ENCODE measurements at regions not wholly inside any gene's neighbourhood (a gene's known extent, or its start where the extent isn't known, plus 50 kb on each side); places are given as distances from the start of the nearest gene placed in this dataset.

DNA sequence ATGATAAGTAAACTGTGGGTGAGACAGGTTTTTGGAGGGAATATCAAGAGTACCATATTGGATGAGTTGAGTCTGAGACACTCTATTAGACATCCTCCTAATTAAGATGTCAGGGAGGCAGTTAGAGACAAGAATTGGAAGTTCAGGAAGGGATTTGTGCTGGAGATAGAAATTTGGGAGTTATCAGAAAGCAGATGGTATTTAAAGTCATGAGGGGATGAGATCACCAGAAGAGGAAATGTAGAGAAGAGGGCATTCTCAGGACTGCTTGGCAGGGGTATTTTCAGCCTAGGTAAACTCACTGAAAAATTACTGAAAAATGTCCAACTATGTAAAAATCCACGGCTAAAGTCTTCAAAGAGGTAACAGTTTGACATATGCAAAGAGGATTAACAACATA is 161.6 kb upstream of the PGRMC2 start:
- TF ChIP-seq, protein P1, sequence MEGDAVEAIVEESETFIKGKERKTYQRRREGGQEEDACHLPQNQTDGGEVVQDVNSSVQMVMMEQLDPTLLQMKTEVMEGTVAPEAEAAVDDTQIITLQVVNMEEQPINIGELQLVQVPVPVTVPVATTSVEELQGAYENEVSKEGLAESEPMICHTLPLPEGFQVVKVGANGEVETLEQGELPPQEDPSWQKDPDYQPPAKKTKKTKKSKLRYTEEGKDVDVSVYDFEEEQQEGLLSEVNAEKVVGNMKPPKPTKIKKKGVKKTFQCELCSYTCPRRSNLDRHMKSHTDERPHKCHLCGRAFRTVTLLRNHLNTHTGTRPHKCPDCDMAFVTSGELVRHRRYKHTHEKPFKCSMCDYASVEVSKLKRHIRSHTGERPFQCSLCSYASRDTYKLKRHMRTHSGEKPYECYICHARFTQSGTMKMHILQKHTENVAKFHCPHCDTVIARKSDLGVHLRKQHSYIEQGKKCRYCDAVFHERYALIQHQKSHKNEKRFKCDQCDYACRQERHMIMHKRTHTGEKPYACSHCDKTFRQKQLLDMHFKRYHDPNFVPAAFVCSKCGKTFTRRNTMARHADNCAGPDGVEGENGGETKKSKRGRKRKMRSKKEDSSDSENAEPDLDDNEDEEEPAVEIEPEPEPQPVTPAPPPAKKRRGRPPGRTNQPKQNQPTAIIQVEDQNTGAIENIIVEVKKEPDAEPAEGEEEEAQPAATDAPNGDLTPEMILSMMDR (IDR thresholded peaks at IDR 0.05 in 8 of 11, conservative IDR thresholded peaks at IDR 0.05 in 3 of 11) = no peak
- TF ChIP-seq POLR2AphosphoS5 (IDR thresholded peaks at IDR 0.05) = no peak
- no peak for TF ChIP-seq POLR2A (IDR thresholded peaks at IDR 0.05)
